ENCODE measurements at regions not wholly inside any gene's neighbourhood (a gene's known extent, or its start where the extent isn't known, plus 50 kb on each side); places are given as distances from the start of the nearest gene placed in this dataset.

DNA sequence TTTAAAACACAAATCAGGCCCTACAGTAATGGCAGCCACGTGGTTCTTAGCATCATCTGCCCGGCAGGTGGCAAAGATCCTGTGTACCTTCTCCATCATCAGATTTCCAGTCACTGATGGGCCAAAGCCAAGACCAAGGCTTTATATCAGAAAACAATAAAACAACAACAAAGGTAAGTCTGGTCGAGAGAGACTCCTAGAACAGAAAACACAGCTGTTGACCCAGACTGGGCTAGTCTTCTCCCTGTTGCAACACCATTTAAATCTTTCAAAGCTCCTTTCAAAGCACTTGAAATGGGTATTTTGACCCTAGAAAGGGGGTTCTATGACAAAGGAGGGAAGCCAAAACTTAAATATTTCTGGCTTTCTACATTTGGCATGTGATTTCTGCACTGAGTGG lies 285.6 kb downstream of the IPMK start:
- Mint-ChIP-seq H3K4me1 (ENCODE audit: unreplicated experiment) (no peaks in the 10 kb centered on the region), H3K4me3 (ENCODE audit: unreplicated experiment) (no peak overlapping the region), H3K27ac (ENCODE audit: unreplicated experiment) (no peak overlapping the region), H3K36me3 (ENCODE audit: low read depth, unreplicated experiment) (no peaks in the 10 kb centered on the region), H3K9me3 (ENCODE audit: unreplicated experiment) (no peaks in the 10 kb centered on the region), H3K27me3 (ENCODE audit: unreplicated experiment) (peaks cover 2% of the 10 kb centered on the region)
- no peak for DNase-seq (ENCODE audit: low spot score)
- TF ChIP-seq, protein P1, sequence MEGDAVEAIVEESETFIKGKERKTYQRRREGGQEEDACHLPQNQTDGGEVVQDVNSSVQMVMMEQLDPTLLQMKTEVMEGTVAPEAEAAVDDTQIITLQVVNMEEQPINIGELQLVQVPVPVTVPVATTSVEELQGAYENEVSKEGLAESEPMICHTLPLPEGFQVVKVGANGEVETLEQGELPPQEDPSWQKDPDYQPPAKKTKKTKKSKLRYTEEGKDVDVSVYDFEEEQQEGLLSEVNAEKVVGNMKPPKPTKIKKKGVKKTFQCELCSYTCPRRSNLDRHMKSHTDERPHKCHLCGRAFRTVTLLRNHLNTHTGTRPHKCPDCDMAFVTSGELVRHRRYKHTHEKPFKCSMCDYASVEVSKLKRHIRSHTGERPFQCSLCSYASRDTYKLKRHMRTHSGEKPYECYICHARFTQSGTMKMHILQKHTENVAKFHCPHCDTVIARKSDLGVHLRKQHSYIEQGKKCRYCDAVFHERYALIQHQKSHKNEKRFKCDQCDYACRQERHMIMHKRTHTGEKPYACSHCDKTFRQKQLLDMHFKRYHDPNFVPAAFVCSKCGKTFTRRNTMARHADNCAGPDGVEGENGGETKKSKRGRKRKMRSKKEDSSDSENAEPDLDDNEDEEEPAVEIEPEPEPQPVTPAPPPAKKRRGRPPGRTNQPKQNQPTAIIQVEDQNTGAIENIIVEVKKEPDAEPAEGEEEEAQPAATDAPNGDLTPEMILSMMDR (IDR thresholded peaks at IDR 0.05; ENCODE audit: unreplicated experiment) = no peak

DNA sequence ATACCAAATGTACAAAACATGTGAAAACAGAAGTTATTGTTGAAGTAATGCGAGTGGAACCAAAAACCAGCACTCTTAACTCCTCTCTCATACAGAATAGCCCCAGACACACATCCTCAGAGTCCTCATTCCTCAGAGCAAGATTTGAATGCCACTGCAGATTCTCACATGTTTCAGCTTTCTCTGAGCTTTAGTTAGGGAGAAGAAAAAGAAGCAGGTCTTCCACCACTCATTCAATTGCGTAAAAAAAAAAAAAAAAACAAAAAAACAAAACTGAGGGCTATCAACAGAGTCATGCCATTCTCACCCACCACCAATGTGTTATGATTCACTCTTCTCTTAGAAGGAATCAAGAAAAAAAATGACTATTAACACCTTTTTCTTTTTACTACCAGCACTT lies 287.7 kb downstream of the IPMK start:
- Mint-ChIP-seq H3K27me3 (ENCODE audit: unreplicated experiment) (peaks cover 2% of the 10 kb centered on the region), H3K4me3 (ENCODE audit: unreplicated experiment) (no peak overlapping the region), H3K27ac (ENCODE audit: unreplicated experiment) (no peak overlapping the region), H3K9me3 (ENCODE audit: unreplicated experiment) (no peaks in the 10 kb centered on the region), H3K36me3 (ENCODE audit: low read depth, unreplicated experiment) (no peaks in the 10 kb centered on the region), H3K4me1 (ENCODE audit: unreplicated experiment) (no peaks in the 10 kb centered on the region)
- no peak for DNase-seq (ENCODE audit: low spot score)
- TF ChIP-seq, protein P1 (IDR thresholded peaks at IDR 0.05; ENCODE audit: unreplicated experiment) = no peak

DNA sequence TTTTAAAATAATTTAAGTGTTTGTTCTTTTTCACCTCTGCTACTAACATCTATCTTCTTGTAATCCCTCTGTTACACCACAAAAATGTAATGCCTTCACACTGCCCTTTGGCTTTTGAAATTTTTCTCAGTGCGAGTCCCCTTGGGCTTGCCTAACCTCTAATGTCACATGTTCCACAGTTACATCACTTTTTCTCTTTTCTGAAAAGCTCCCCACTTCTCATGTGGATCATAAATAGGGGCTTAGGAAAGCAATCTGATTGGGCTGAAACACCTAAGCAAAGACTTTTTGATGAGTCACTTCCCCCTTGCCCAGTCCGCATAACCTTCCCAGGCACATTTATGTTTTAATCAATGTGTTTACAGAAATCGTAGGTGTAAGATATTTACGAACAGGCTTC lies 288.2 kb downstream of the IPMK start:
- H3K4me3 Mint-ChIP-seq (ENCODE audit: unreplicated experiment) = no peak overlapping the region
- no peak overlapping the region for H3K27ac Mint-ChIP-seq (ENCODE audit: unreplicated experiment)
- H3K9me3 Mint-ChIP-seq (ENCODE audit: unreplicated experiment) = no peaks in the 10 kb centered on the region
- DNase-seq (ENCODE audit: low spot score) = no peak
- H3K36me3 Mint-ChIP-seq (ENCODE audit: low read depth, unreplicated experiment) = no peaks in the 10 kb centered on the region
- TF ChIP-seq, protein P1 (IDR thresholded peaks at IDR 0.05; ENCODE audit: unreplicated experiment) = no peak
- no peaks in the 10 kb centered on the region for H3K4me1 Mint-ChIP-seq (ENCODE audit: unreplicated experiment)
- H3K27me3 Mint-ChIP-seq (ENCODE audit: unreplicated experiment) = peaks cover 2% of the 10 kb centered on the region

DNA sequence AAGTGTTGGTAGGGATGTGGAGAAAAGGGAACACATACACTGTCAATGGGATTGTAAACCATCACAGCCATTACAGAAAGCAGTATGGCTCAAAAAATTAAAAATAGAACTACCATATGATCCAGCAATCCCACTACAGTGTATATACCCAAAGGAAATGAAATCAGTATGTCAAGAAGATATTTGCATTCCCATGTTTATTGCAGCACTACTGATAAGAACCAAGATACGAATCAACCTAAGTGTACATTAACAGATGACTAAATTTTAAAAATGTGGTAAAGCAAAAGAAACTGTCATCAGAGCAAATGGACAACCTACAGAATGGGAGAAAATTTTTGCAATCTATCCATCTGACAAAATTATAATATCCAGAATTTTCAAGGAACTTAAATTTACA lies 290.4 kb downstream of the IPMK start:
- DNase-seq (ENCODE audit: low spot score) = no peak
- H3K4me3 Mint-ChIP-seq (ENCODE audit: unreplicated experiment) = no peak overlapping the region
- TF ChIP-seq, protein P1 (IDR thresholded peaks at IDR 0.05; ENCODE audit: unreplicated experiment) = no peak
- H3K4me1 Mint-ChIP-seq (ENCODE audit: unreplicated experiment) = peaks cover 2% of the 10 kb centered on the region
- no peak overlapping the region for H3K27ac Mint-ChIP-seq (ENCODE audit: unreplicated experiment)
- no peaks in the 10 kb centered on the region for H3K27me3 Mint-ChIP-seq (ENCODE audit: unreplicated experiment)
- no peaks in the 10 kb centered on the region for H3K9me3 Mint-ChIP-seq (ENCODE audit: unreplicated experiment)
- H3K36me3 Mint-ChIP-seq (ENCODE audit: low read depth, unreplicated experiment) = no peaks in the 10 kb centered on the region

DNA sequence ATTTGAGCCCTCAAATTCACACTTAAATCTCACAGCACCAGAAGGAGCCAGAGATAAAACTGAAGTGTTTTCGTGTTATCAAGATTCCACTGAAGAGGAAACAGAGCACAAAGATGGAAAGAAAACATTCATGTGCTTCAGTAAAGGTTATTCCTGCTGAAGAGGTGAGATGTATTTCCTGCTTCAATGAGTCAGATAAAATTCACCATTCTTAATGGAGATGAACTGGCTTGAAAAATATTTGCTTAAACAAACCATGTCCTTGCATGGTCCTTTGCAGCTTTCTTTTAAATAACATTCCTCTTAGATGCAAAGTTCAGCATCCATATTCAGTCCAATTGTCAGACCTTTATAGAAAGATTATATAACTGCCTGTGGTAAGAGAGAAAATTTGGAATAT lies 294.2 kb downstream of the IPMK start:
- no peak for DNase-seq (ENCODE audit: low spot score)
- TF ChIP-seq, protein P1 (IDR thresholded peaks at IDR 0.05; ENCODE audit: unreplicated experiment) = no peak
- H3K27ac Mint-ChIP-seq (ENCODE audit: unreplicated experiment) = no peak overlapping the region
- H3K36me3 Mint-ChIP-seq (ENCODE audit: low read depth, unreplicated experiment) = no peaks in the 10 kb centered on the region
- H3K9me3 Mint-ChIP-seq (ENCODE audit: unreplicated experiment) = no peaks in the 10 kb centered on the region
- no peaks in the 10 kb centered on the region for H3K27me3 Mint-ChIP-seq (ENCODE audit: unreplicated experiment)
- peaks cover 2% of the 10 kb centered on the region for H3K4me1 Mint-ChIP-seq (ENCODE audit: unreplicated experiment)
- H3K4me3 Mint-ChIP-seq (ENCODE audit: unreplicated experiment) = no peak overlapping the region

Measured in endothelial cell (in vitro differentiated cells).